ENCODE measurements at regions not wholly inside any gene's neighbourhood (a gene's known extent, or its start where the extent isn't known, plus 50 kb on each side); places are given as distances from the start of the nearest gene placed in this dataset.
"Not testable (repeated sequence)": the region's sequence is repeated elsewhere in the genome, so short reads cannot be mapped to it uniquely, and the experiment has no call there.

DNA sequence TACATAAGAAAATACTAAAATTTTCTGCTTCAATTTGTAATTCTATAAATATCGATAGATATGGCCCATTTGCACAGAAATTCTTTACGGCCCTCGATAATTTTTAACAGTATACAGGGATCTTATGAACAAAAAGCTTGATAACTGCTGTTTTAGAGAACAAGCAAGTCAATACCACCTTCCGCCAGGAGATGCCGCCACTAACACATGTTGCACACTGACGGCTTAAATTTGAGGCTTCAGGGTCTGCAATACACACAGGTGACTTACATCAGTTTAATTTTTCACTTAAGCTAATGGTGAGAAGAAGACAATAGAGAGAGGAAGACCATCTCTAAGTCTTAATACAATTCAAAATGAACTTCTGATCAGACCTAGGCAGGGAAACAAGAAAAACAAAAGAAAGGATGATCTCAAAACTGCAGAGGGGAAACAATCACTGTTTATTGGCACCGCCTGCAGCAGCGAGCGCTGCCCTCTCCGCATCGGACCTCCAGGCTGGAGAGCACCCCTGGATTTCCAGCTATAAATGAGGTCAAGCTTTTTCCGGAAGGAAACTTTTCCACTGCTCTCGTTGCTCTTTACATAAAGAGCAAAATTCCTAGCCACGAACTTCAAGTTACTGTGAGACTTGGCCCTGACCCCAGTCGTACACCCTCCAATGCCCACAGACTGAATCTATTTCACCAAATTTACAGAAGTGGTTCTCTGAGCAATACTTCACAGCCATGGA is 53.9 kb downstream of the OTOR start:
- DNase-seq (ENCODE audit: low spot score): peak; percentile 79

DNA sequence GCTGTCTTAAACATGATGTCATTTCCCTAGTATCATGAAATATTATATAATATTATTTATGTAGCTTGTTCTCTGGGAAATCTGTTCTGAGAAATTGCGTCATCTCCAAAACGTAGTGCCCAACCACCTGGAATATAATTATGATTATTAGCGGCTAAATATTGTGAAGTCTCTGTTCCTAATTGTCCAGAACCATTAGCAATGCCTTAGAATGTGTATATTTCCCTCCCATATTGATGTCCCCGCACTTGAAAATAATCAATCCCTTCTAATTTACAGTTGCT is 54.4 kb downstream of the OTOR start:
- no peak for DNase-seq (ENCODE audit: low spot score)

DNA sequence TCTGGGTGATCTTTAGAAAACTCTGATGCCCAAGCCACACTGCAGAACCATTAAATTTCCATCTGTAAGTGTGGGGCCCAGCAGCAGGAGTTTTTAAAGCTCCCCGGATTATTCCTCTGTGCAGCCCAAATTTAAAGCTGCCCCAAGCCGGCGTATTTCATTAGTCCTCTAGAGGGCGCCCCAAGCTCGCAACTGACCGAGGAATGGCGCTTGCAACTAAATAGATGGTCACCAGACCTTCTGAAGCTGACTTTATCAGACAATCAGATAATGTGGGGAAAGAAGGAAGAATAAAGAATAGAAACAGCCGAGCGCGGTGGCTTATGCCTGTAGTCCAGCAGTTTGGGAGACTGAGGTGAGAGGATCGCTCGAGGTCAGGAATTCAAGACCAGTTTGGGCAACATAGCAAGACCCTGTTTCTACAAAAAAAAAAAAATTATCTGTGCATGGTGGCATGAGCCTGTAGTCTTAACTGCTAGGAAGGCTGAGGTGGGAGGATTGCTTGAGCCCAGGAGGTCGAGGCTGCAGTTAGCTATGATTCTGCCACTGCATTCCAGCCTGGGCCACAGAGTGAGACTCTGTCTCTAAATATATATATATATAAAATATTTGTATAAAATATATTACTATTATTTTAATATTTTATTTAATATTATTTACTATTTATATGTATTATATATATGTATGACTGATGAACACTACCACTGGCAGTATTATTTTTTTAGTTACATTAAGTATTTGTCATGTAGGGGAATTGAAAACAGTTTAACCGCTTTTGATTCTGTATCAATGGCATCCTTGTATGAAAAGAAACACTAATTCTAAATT is 56.0 kb downstream of the OTOR start:
- peak; percentile 71 for DNase-seq (ENCODE audit: low spot score)

DNA sequence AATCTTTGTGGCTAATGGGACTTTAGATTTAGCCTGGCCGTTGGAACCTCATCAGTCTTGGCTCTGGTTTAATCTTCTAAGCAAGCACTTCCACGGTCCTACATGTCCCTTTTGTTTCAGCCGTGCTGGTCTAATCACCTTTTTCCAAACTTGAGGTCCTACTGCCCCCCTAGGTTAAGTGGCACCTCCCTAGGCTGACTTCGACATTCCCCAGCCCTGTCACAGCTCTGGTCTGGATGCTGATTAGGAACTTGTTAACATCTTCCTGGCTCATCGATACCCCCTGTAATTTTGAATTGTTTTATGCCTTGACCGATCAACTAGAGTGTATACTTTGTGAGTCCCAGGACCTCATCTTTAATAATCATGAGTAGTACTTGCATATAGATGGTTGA is 56.6 kb downstream of the OTOR start:
- DNase-seq (ENCODE audit: low spot score): no peak

DNA sequence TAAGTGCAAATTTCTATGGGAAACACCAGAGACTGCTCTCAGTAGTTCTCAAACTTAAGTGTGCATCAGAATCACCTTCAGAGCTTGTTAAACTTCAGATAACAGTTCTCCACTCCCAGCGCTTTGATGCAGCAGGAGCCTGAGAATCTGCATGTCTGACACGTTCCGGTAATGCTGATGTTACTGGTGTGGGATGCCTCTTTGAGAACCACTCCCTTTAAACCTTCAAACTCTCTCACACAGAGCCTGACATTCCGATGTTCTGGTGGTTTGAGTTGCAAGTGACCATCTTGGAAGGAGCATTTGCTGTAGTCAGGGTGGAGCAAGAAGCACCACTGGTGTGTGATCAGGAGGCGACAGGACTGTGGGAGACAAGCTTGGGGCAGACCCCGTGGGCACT is 57.9 kb downstream of the OTOR start:
- DNase-seq (ENCODE audit: low spot score): no peak

DNA sequence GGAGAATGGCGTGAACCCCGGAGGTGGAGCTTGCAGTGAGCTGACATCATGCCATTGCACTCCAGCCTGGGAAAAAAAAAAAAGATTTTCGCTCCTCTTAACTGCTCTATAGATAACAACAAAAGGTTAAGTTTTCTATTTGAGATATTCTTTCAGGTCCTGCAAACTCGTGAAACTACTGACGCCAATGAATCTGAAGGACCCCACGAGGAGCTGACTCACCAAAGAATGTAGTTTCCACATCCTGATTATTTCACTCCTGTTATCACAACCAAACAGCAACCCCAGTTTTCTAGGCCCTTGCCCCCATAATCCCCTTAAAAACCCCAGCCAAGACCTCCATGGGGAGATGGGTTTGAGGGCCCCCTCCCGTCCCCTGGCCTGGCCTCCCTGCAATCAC is 58.7 kb downstream of the OTOR start:
- DNase-seq (ENCODE audit: low spot score): no peak

DNA sequence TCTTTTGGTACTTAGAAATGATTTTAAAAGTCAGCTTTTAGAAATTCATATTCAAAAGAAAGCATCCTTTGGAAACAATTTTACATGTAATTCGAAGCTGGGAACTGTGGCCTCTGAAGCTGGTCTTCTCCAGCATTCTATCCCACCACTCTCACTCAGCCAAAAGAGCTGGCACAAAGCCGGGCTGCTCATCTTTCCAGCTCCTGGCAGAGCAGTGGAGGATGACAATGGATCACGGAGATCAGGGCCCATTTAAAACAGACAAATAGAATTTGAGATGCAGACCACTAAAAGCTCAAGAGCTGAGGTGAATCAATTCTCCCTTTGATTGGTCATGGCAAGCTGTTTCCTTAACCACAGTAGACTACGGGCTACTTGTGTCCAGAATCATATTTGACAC is 60.6 kb downstream of the OTOR start:
- DNase-seq (ENCODE audit: low spot score): no peak

DNA sequence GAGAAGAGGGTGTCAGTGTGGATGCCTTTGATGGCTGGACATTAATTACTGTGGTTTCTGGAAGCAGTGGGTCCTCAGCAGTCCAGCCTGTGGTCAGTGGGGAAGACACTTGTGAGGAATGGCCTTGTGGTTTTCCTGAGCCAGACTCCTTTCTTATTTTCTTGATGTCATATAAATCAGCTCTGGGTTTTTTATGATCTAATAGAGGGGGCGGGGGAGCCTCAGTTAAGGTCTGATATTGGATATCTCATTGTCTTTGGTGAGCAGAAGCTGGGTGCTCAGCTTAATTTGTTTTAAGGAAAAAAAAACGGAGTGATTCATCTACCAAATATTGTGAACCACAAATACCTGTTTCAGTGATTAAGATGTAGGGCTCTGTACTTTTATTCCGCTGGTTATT is 62.1 kb downstream of the OTOR start:
- DNase-seq (ENCODE audit: low spot score): no peak

DNA sequence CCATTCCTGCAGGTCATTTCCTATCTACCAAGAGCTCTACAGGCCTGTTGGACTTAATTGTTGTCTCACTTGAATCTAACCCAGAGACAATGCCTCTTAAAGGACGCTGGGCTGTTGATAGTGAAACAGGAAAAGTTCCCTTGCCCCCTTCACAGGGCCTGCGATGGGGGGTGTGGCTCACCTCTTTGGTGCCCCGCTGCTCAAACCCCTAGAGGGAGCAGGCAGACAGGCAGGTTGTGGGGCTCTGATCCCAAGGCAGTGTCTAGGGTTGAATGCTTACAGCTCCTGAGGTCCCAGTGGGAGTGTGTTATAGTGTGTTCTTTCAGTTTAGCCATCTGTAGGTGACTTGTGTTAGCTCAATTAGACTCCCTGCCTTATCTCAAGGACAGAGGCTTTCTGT is 68.0 kb downstream of the OTOR start:
- no peak for DNase-seq (ENCODE audit: low spot score)

DNA sequence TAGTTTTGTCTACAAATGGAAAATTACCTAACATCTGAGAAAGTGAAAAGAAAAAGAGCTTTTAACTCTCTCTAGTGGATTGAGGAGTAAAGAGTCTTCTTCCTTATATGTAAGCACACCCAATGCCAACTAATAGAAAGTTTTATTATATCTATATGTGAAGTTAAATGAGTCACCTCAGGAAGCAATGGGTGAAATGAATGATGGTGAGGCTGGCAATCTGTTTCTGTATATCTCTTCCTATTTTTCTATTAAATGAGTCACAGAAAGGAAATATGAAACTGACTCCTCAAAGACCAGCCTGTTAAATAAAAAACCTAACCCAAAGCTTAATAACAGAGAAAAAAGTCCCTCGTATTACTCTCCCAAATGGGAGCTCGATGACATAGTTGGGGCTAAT is 71.3 kb downstream of the OTOR start:
- DNase-seq (ENCODE audit: low spot score): no peak

DNA sequence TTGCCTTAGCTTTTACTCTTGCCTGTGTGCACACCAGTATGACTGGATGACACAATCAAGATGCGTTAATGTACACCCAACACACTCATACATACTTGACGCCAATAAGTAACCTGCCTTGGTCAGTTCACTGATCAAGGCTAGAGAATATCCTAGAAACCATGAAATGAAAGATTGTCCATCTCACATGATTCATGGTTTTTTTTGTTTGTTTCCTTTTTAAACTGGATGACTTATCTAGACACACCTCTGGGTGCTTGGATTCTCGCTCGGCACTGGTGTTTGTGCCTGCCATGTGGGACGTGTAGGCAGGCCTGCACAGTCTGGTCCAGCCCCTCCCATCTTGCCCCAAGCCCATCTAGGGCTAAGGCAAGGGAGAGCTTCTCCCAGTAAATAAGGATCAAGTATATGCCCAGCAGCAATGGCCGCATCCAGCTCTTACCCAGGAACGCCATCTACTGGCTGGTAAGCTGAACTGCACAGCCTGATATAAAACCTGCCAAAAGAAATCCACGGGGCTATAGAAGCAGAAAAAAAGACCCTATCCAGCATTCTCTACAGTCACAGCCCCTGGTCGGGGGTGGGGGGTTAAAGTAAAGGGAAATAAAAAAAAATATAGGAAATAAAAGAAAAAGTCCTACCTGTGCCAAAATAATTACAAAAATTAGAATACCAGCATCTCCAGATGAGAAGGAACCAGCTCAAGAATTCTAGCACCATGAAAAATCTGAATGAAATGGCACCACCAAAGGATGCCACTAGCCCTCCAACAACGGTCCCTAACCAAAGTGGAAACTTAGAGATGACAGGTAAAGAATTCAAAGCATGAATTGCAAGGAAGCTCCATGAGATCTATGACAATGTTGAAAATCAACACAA is 73.3 kb downstream of the OTOR start:
- DNase-seq (ENCODE audit: low spot score): peak; percentile 21

DNA sequence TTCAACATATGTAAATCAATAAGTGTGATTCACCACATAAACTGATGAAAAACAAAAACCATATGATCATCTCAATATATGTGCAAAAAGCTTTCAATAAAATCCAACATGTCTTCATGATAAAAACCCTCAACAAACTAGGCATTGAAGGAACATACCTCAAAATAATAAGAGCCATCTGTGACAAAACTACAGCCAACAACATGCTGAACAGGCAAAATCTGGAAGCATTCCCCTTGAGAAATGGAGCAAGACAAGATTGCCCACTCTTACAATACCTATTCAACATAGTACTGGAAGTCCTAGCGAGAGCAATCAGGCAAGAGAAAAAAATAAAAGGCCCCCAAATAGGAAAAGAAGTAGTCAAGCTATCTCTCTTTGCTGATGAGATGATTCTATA is 76.5 kb downstream of the OTOR start:
- no peak for DNase-seq (ENCODE audit: low spot score)

DNA sequence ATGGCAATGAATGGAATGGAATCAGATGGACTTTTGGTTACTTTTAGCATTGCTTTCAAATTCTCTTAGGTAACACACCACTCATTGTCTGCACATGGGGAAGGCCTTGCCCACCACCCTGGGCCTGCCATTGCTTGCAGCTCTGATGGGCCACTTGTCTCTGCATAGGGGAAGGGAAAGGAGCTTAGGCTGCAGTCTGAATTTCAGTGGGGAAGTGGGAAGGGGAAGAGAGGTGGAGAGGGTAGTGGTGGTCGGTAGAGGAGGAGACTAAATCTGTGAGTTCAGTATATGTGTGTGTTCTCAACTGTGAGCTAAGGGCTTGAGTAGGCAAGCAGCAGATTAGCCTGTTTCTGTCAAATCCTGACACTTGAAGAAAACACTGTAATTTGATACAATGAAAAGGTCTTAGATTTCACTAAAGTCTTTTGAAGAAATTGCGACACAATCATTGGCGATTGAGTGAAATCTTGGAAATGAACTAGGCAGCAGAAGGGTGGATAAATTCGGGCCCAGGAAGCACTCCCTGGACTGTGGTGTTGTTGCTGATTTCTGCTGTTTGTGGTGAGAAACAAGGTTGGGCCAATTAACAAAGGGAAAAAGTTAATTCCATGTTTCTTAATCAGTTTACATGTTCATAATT is 80.6 kb downstream of the OTOR start:
- DNase-seq (ENCODE audit: low spot score): no peak

DNA sequence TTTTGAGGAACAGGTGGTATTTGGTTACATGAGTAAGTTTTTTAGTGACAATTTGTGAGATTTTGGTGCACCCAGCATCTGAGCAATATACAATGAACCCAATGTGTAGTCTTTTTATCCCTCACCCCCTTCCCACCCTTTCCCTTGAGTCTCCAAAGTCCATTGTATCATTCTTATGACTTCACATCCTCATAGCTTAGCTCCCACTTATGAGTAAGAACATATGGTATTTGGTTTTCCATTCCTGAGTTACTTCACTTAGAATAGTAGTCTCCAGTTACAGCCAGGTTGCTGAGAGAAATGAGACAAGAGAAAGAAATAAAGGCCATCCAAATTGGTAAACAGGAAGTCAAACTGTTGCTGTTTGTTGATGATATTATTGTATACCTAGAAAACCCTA is 87.5 kb downstream of the OTOR start:
- not testable (repeated sequence) for DNase-seq (ENCODE audit: low spot score)

DNA sequence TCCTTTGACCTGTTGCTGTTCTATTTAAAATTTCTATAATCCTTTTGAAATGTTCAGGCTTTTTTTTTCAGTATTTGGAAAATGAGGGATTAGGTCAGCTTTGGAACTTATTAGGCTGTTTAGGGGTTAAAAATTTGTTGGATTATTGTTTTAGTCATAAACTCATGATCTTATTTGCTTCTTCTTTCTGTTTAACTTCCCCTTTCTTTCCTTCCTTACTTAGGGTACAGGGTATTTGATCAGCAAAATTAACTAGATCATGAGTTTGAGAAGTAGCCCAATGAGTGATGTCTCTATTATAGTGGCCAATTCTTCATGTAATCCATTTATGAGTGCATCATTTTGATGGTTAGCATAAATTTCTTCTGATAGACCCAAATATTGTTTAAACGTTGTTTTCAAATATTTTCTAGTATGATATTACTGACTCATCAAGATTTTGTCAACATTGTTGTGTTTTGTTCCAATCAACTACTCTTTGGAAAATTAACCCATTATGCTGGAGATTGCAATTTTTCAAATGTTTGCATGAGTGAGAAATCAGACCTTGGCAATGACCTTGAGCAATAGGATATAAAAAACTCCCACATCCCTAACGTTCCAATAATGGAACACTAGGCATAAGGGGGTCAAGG is 94.4 kb downstream of the OTOR start:
- DNase-seq (ENCODE audit: low spot score): no peak

DNA sequence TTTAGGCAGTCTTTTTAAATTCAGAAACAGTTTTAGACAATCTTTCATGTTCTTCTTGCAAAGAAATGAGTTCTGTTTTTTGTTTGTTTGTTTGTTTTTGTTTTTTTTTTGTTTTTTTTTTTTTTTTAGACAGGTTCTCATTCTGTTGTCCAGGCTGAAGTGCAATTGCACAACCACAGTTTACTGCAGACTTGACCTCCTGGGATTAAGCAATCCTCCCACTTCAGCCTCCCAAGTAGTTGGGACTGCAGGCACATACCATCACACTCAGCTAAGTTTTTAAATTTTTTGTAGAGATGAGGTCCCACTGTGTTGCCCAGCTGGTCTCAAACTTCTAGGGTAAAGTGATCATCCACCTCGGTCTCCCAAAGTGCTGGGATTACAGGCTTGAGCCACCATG is 96.2 kb downstream of the OTOR start:
- no peak for DNase-seq (ENCODE audit: low spot score)

DNA sequence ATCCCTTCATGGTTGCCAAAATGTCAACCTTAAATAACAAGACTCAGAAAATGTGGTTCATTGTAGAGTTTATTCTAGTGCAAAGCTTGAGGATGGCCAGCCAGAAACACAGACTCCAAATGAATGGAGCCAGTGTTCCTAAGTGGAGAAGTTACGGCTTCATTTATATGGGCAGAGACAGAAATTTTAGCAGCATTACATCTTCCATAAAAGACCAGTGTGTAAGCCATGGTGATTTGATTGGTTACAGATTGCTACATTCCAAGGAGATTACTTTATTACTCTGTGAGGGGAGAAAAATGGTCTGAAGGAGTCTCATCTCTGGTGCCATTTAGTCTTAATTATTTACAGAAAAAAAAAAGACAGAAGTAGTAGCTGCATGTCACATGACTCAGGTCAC is 97.8 kb downstream of the OTOR start:
- no peak for DNase-seq (ENCODE audit: low spot score)

DNA sequence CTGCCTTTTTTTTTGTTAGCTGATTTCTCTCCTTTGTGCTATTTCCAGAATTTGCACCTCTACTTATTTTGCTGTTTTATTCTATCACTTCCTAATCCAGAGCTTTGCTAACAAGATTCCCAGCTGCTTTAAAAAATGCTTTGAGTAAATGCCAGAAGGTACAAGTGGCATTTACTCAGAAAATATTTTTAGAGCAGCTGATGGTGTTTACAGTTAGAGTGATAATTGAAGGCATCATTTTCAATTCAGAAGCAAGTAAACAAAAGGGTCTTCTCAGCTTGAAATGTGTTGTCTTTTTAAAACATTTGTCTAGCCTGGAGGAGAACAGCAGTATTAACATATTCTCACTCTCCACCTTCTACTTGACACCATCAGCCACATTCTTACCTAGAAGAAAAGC is 99.9 kb downstream of the OTOR start:
- no peak for DNase-seq (ENCODE audit: low spot score)

DNA sequence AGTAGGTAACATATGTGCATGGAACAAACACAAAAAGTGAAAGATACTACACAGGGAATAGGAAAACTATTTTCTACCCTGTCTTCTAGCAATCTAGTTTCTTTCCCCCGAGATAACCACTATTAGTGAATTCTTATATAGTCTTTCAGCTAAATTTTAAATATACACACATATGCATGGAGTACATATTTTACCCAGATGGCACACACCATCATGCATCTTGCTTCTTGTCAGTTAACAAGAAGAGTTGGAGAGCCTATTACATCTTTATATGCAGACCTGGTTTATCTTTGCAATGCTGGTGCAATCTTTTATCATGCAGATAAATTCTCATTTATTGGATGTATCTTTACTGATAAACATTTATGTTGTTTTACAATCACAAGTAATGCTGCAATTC is 100.4 kb downstream of the OTOR start:
- DNase-seq (ENCODE audit: low spot score): no peak

DNA sequence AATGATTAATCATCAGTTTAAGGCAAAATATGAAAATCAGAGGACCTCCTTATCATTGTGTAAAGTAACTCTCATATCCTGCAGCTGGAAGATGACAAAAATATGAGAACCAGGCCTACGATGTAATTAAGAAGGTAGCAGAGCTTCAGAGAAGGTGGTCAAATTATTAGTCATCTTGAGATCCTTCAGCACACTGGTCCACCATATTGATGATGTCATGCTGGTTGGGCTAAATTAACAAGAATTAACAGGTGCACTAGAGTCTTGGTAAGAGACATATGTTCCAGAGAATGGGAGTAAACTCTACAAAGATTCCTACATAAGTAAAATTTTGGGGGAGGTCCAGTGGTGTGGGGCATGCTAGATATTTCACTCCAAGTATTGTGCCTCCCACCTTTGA is 112.8 kb downstream of the OTOR start:
- DNase-seq (ENCODE audit: low spot score): no peak

DNA sequence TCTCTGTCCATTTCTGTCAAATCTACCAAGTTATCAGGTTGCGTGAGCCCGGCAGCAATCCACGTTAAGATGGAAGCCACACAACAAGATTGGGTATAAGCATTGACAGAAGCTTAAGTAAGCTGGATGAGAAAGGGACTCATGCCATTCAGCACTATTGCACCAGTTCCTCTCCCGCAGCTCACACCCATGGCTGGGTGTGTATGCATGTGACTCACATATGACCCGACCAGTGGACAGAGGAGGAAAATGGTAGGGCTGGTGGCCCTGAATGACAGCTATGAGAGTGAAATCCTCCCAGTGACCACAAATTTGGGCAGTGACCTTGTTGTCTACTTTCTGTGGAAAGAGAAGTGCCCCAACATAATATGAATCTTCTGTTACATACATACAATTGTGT is 113.5 kb downstream of the OTOR start:
- DNase-seq (ENCODE audit: low spot score): no peak

DNA sequence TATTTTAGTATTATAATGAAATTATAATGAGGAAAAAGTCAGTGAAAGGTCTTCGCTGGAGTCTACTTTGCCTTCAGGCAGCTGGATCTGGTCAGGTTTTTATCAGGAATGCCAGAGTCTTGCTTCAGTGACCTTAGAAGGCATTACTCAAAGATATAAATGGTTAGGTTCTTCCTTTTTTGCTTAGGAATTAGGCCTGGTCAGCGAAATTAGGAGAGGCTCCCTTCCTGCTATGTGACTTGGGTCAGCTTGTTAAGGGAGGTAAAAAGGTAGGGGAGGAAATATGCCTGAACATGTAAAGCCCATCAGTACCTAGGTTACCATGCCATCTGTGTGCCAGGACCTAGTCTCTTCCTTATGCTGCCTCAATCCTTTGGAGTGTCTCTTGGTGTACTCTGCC is 115.1 kb downstream of the OTOR start:
- no peak for DNase-seq (ENCODE audit: low spot score)

Measured in cerebellar cortex (tissue), 1 donor.